Right lobe of liver (tissue), 4 donors: ENCODE measurements at regions not wholly inside any gene's neighbourhood (a gene's known extent, or its start where the extent isn't known, plus 50 kb on each side); places are given as distances from the start of the nearest gene placed in this dataset.

Experiments
- POLR2A ChIP-seq: fragments of 450-650 bp; IDR thresholded peaks from one replicate; pipeline ENCODE4 v1.6.1; 2017; ENCODE audit warnings: antibody characterized with exemption, mild to moderate bottlenecking
- TF ChIP-seq, protein P1 (sequence below), 4 donors: fragments of 200-600 bp in 3 of 4; fragments of 450-650 bp in 1 of 4; IDR thresholded peaks; one replicate each; pipeline versions ENCODE4 v1.5.1 to v1.8.0; 2016 to 2022; ENCODE audit warnings: antibody characterized with exemption in 4 of 4, mild to moderate bottlenecking in 2 of 4
- donor health status: DM: no; HTN: no; CAD: no.
- donor health status: DM: no; HTN: no; CAD: no.
- donor health status: DM: no; HTN: yes; CAD: no.

DNA sequence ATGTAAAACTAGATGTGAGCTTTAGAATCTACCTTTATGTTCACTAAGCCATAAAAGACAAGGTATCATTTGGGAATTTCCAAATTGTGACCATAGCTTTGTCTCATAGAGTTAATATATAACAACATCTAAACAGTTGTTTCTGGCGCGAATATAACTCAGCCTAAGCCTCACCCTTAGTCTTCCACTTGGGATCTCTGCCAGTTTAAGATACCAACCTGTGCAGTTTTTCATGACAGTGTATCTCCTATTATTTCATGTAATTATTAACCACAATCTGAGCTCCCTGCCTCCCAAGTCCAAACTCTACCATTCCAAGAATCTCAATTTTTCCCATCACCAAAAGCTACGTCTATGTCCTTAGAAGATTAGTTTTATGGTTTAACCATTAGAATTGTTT lies 572.5 kb upstream of the ISX start:
- TF ChIP-seq POLR2A = no peak
- TF ChIP-seq, protein P1, sequence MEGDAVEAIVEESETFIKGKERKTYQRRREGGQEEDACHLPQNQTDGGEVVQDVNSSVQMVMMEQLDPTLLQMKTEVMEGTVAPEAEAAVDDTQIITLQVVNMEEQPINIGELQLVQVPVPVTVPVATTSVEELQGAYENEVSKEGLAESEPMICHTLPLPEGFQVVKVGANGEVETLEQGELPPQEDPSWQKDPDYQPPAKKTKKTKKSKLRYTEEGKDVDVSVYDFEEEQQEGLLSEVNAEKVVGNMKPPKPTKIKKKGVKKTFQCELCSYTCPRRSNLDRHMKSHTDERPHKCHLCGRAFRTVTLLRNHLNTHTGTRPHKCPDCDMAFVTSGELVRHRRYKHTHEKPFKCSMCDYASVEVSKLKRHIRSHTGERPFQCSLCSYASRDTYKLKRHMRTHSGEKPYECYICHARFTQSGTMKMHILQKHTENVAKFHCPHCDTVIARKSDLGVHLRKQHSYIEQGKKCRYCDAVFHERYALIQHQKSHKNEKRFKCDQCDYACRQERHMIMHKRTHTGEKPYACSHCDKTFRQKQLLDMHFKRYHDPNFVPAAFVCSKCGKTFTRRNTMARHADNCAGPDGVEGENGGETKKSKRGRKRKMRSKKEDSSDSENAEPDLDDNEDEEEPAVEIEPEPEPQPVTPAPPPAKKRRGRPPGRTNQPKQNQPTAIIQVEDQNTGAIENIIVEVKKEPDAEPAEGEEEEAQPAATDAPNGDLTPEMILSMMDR (IDR thresholded peaks at IDR 0.05) = no peak
